ENCODE measurements at regions not wholly inside any gene's neighbourhood (a gene's known extent, or its start where the extent isn't known, plus 50 kb on each side); places are given as distances from the start of the nearest gene placed in this dataset.

DNA sequence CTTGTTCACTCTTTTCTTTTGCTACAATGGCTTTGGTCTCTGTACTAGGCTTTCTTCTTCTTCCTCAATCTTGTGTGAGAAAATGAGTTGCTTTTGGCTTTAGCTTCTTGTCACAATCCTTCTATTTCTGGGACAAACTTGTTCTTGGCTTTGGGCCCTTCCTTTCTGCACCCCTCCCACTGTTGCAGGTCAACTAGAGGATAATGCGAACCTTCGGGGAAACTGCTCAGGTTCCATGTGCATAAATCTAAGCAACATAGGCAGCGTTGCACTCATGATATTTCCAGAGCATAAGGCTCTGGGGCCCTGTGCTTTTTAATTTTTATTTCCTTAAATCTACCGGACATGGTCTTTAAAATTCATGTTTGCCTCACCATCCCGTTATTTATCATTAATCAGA is 89.8 kb upstream of the LRIG3 start:
- Histone ChIP-seq H3K9ac (ENCODE audit: low read length) (no peak overlapping the region), H3K27ac (ENCODE audit: low read length) (no peak overlapping the region), H3K27me3 (replicated peaks; ENCODE audit: insufficient read depth, low read length) (no peaks in the 10 kb centered on the region), H2AFZ (ENCODE audit: low read length) (no peak overlapping the region), H4K20me1 (ENCODE audit: insufficient read depth, low read length) (no peaks in the 10 kb centered on the region), H3K9me3 (replicated peaks; ENCODE audit: insufficient read depth, low read length) (no peaks in the 10 kb centered on the region), H3F3A (ENCODE audit: insufficient read depth, low read length) (no peaks in the 10 kb centered on the region), H3K4me2 (ENCODE audit: low read depth, low read length) (no peak overlapping the region), H3K79me2 (ENCODE audit: low read length) (no peaks in the 10 kb centered on the region), H3K4me1 (ENCODE audit: low read length) (no peaks in the 10 kb centered on the region), H3K36me3 (replicated peaks; ENCODE audit: insufficient read depth, low read length) (no peaks in the 10 kb centered on the region), H3K9me2 (replicated peaks; ENCODE audit: insufficient read depth, low read length) (no peaks in the 10 kb centered on the region), H3K4me3 (ENCODE audit: low read length) (no peak overlapping the region)
- no peak for DNase-seq
- TF ChIP-seq, protein P1, sequence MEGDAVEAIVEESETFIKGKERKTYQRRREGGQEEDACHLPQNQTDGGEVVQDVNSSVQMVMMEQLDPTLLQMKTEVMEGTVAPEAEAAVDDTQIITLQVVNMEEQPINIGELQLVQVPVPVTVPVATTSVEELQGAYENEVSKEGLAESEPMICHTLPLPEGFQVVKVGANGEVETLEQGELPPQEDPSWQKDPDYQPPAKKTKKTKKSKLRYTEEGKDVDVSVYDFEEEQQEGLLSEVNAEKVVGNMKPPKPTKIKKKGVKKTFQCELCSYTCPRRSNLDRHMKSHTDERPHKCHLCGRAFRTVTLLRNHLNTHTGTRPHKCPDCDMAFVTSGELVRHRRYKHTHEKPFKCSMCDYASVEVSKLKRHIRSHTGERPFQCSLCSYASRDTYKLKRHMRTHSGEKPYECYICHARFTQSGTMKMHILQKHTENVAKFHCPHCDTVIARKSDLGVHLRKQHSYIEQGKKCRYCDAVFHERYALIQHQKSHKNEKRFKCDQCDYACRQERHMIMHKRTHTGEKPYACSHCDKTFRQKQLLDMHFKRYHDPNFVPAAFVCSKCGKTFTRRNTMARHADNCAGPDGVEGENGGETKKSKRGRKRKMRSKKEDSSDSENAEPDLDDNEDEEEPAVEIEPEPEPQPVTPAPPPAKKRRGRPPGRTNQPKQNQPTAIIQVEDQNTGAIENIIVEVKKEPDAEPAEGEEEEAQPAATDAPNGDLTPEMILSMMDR (IDR thresholded peaks at IDR 0.05; ENCODE audit: low read length) = no peak
- TF ChIP-seq EZH2 (optimal IDR thresholded peaks at IDR 0.05; ENCODE audit: low read depth, low read length) (no peak), EZH2phosphoT487 (IDR thresholded peaks at IDR 0.05; ENCODE audit: low read length) (no peak)

DNA sequence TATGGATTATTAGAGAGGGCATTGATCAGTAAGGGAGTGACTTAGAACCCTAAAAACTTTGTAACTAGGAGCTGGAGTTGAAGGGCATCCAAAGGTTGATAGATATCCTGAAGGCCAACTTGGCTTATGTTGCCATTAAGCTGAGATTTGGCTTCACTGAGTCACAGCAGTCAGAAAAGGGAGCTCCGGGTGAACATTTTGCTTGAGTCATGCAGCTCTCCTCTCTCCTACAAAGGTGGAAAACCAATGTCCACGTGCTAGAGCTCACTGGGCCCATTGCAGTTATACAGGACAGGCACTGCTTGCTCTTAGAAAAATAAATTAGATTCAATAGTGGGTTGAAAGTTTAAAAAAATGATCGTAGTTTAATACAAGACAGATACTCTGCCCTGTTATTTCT is 87.3 kb upstream of the LRIG3 start:
- H3K9ac ChIP-seq (ENCODE audit: low read length) = no peak overlapping the region
- no peaks in the 10 kb centered on the region for H3K36me3 ChIP-seq (replicated peaks; ENCODE audit: insufficient read depth, low read length)
- no peaks in the 10 kb centered on the region for H3K79me2 ChIP-seq (ENCODE audit: low read length)
- no peaks in the 10 kb centered on the region for H3F3A ChIP-seq (ENCODE audit: insufficient read depth, low read length)
- DNase-seq = no peak
- H3K4me2 ChIP-seq (ENCODE audit: low read depth, low read length) = no peak overlapping the region
- no peak overlapping the region for H3K27ac ChIP-seq (ENCODE audit: low read length)
- no peaks in the 10 kb centered on the region for H3K9me3 ChIP-seq (replicated peaks; ENCODE audit: insufficient read depth, low read length)
- H2AFZ ChIP-seq (ENCODE audit: low read length) = no peak overlapping the region
- no peaks in the 10 kb centered on the region for H3K27me3 ChIP-seq (replicated peaks; ENCODE audit: insufficient read depth, low read length)
- no peaks in the 10 kb centered on the region for H3K9me2 ChIP-seq (replicated peaks; ENCODE audit: insufficient read depth, low read length)
- no peak for TF ChIP-seq EZH2phosphoT487 (IDR thresholded peaks at IDR 0.05; ENCODE audit: low read length)
- TF ChIP-seq, protein P1 (IDR thresholded peaks at IDR 0.05; ENCODE audit: low read length) = no peak
- TF ChIP-seq EZH2 (optimal IDR thresholded peaks at IDR 0.05; ENCODE audit: low read depth, low read length) = no peak
- H3K4me3 ChIP-seq (ENCODE audit: low read length) = no peak overlapping the region
- no peaks in the 10 kb centered on the region for H4K20me1 ChIP-seq (ENCODE audit: insufficient read depth, low read length)
- H3K4me1 ChIP-seq (ENCODE audit: low read length) = no peaks in the 10 kb centered on the region

GRCh38 chr12:59005193-59005955 is 85.1 kb upstream of the LRIG3 start:
- Histone ChIP-seq H3K36me3 (replicated peaks; ENCODE audit: insufficient read depth, low read length) (no peaks in the 10 kb centered on the region), H3K4me3 (ENCODE audit: low read length) (no peak overlapping the region), H4K20me1 (ENCODE audit: insufficient read depth, low read length) (no peaks in the 10 kb centered on the region), H3K9ac (ENCODE audit: low read length) (no peak overlapping the region), H3K9me2 (replicated peaks; ENCODE audit: insufficient read depth, low read length) (no peaks in the 10 kb centered on the region), H3K79me2 (ENCODE audit: low read length) (no peaks in the 10 kb centered on the region), H3K27ac (ENCODE audit: low read length) (no peak overlapping the region), H2AFZ (ENCODE audit: low read length) (no peak overlapping the region), H3K4me1 (ENCODE audit: low read length) (no peaks in the 10 kb centered on the region), H3K27me3 (replicated peaks; ENCODE audit: insufficient read depth, low read length) (no peaks in the 10 kb centered on the region), H3K9me3 (replicated peaks; ENCODE audit: insufficient read depth, low read length) (no peaks in the 10 kb centered on the region), H3K4me2 (ENCODE audit: low read depth, low read length) (no peak overlapping the region), H3F3A (ENCODE audit: insufficient read depth, low read length) (no peaks in the 10 kb centered on the region)
- TF ChIP-seq EZH2 (optimal IDR thresholded peaks at IDR 0.05; ENCODE audit: low read depth, low read length) = no peak
- TF ChIP-seq EZH2phosphoT487 (IDR thresholded peaks at IDR 0.05; ENCODE audit: low read length) = no peak
- TF ChIP-seq, protein P1 (IDR thresholded peaks at IDR 0.05; ENCODE audit: low read length) = no peak
- DNase-seq = no peak

Data from MM.1S (cell line).